GM12878 (cell line): ENCODE measurements at regions not wholly inside any gene's neighbourhood (a gene's known extent, or its start where the extent isn't known, plus 50 kb on each side); places are given as distances from the start of the nearest gene placed in this dataset.

Experiments
- ATAC-seq: fragments of 200-7000 bp; cut with Tn5 transposase; 3 replicates; pipeline ENCODE4 v1.9.1; 2020; ENCODE audit warnings: mild to moderate bottlenecking, moderate library complexity
- BruUV-seq: library from RNA; stranded (reverse); fragments of 400-500 nt; replicated peaks from 2 replicates; lab custom pipeline; 2021; lab: Mats Ljungman, UMichigan
- CTCF ChIA-PET: fragments of 300-600 bp; sonication (Branson Sonifier 250); formaldehyde crosslinking; extraction: SDS; loops from one replicate; lab custom pipeline; 2021; ENCODE audit warnings: inconsistent platforms; lab: Yijun Ruan, JAX
- POLR2A ChIA-PET: fragments of 350-600 bp; formaldehyde crosslinking; extraction: SDS; loops from one replicate; lab custom pipeline; 2021; ENCODE audit warnings: inconsistent platforms; lab: Charles Lee
- RAD21 ChIA-PET: fragments of 300-600 bp; sonication (Branson Sonifier 250); formaldehyde crosslinking; loops from one replicate; lab custom pipeline; 2023; ENCODE audit warnings: antibody characterized with exemption; ENCODE audit not compliant: unreplicated experiment; lab: Charles Lee
- SMC1A ChIA-PET: fragments of 300-600 bp; sonication (Branson Sonifier 250); formaldehyde crosslinking; loops from one replicate; lab custom pipeline; 2023; ENCODE audit not compliant: unreplicated experiment, uncharacterized antibody; lab: Charles Lee
- DNase-seq: peaks from one replicate; pipeline ENCODE4 v3.0.0-alpha.2; 2011; ENCODE audit warnings: low read depth, low spot score
- FAIRE-seq: peaks from 3 replicates; lab custom pipeline; 2011; peaks lifted over from hg19 to GRCh38; lab: Jason Lieb, UNC
- H2AFZ ChIP-seq: 2 replicates; pipeline ENCODE4 v1.6.0; 2011; ENCODE audit warnings: low read depth, low read length, control low read depth; ENCODE audit not compliant: control insufficient read depth
- H3K27ac ChIP-seq: 2 replicates; pipeline ENCODE4 v1.5.1; 2011; ENCODE audit warnings: control low read depth; ENCODE audit not compliant: control insufficient read depth, insufficient read depth
- H3K27me3 ChIP-seq, 2 experiments: replicated peaks in 1 of 2; 2 replicates each; pipeline versions ENCODE4 v1.6.0 to v1.6.1; 2011; ENCODE audit warnings: low read length in 1 of 2; ENCODE audit not compliant: control insufficient read depth in 2 of 2, insufficient read depth in 2 of 2
- H3K36me3 ChIP-seq, 2 experiments: 2 replicates each; pipeline ENCODE4 v1.5.1; 2011; ENCODE audit warnings: low read length in 1 of 2; ENCODE audit not compliant: control insufficient read depth in 2 of 2, insufficient read depth in 2 of 2
- H3K4me1 ChIP-seq: 2 replicates; pipeline ENCODE4 v1.6.1; 2011; ENCODE audit warnings: mild to moderate bottlenecking, low read length, moderate library complexity, mixed read lengths; ENCODE audit not compliant: control insufficient read depth, insufficient read depth
- H3K4me2 ChIP-seq: 2 replicates; pipeline ENCODE4 v1.6.0; 2011; ENCODE audit warnings: control low read depth; ENCODE audit not compliant: control insufficient read depth, insufficient read depth
- H3K4me3 ChIP-seq: fragments of 200-600 bp; sonication (generic); 2 replicates; pipeline ENCODE4 v1.5.1; 2016
- H3K79me2 ChIP-seq: 2 replicates; pipeline ENCODE4 v1.6.0; 2011; ENCODE audit warnings: low read length; ENCODE audit not compliant: control insufficient read depth, insufficient read depth
- H3K9ac ChIP-seq: 2 replicates; pipeline ENCODE4 v1.8.0; 2011; ENCODE audit warnings: low read length, control low read depth, mixed read lengths; ENCODE audit not compliant: control insufficient read depth, insufficient read depth
- H3K9me3 ChIP-seq: replicated peaks from 3 replicates; pipeline ENCODE4 v1.5.1; 2011; ENCODE audit warnings: mild to moderate bottlenecking, low read length; ENCODE audit not compliant: control insufficient read depth, insufficient read depth
- H4K20me1 ChIP-seq: 2 replicates; pipeline ENCODE4 v1.6.0; 2011; ENCODE audit not compliant: control insufficient read depth, insufficient read depth
- BRCA1 ChIP-seq: IDR thresholded peaks from 2 replicates; pipeline ENCODE4 v1.6.1; 2011; ENCODE audit warnings: low read depth, low read length, improper control_type of control experiment
- KDM1A ChIP-seq: fragments of 200-600 bp; sonication (generic); IDR thresholded peaks from 2 replicates; pipeline ENCODE4 v1.6.1; 2016; ENCODE audit warnings: borderline replicate concordance
- LARP7 ChIP-seq: fragments of 450-650 bp; IDR thresholded peaks from 2 replicates; pipeline ENCODE4 v1.6.1; 2017; ENCODE audit warnings: mild to moderate bottlenecking
- MEF2B ChIP-seq: fragments of 450-650 bp; IDR thresholded peaks from 2 replicates; pipeline ENCODE4 v1.6.1; 2018; ENCODE audit warnings: mild to moderate bottlenecking, moderate library complexity; ENCODE audit not compliant: partially characterized antibody, poor library complexity, severe bottlenecking
- PAX5 ChIP-seq: IDR thresholded peaks from 2 replicates; pipeline ENCODE4 v1.6.1; 2011; ENCODE audit warnings: low read depth, low read length, borderline replicate concordance
- POLR2AphosphoS2 ChIP-seq: IDR thresholded peaks from 2 replicates; pipeline ENCODE4 v1.6.1; 2011; ENCODE audit warnings: low read depth, mild to moderate bottlenecking, low read length, improper control_type of control experiment, moderate library complexity
- RAD51 ChIP-seq: fragments of 450-650 bp; IDR thresholded peaks from 2 replicates; pipeline ENCODE4 v1.6.1; 2016; ENCODE audit warnings: moderate library complexity, mild to moderate bottlenecking, inconsistent platforms
- RB1 ChIP-seq: fragments of 450-650 bp; formaldehyde crosslinking; IDR thresholded peaks from 2 replicates; pipeline ENCODE4 v1.6.1; 2017; ENCODE audit warnings: mild to moderate bottlenecking, borderline replicate concordance
- RCOR1 ChIP-seq: conservative IDR thresholded peaks from 2 replicates; pipeline ENCODE4 v1.6.1; 2012; ENCODE audit warnings: low read depth, low read length, improper control_type of control experiment
- SPI1 ChIP-seq: IDR thresholded peaks from 2 replicates; pipeline ENCODE4 v1.6.1; 2011; ENCODE audit warnings: low read depth, mild to moderate bottlenecking, low read length, moderate library complexity, borderline replicate concordance; ENCODE audit not compliant: insufficient read depth
- TARDBP ChIP-seq: IDR thresholded peaks from 2 replicates; pipeline ENCODE4 v1.6.1; 2016; ENCODE audit warnings: borderline replicate concordance
- ZNF217 ChIP-seq: fragments of 450-650 bp; IDR thresholded peaks from 2 replicates; pipeline ENCODE4 v1.6.1; 2017; ENCODE audit warnings: antibody characterized with exemption, mild to moderate bottlenecking
- WGBS: methylation state at CpG from one replicate; pipeline ENCODE4 v1.1.6; 2016; ENCODE audit warnings: low lambda C conversion rate; ENCODE audit not compliant: insufficient replicate concordance, insufficient coverage; ENCODE audit errors: missing lambda C conversion rate; 5-methylcytosine and 5-hydroxymethylcytosine counted together
- in situ Hi-C: fragments of 300-500 bp; cut with MboI; formaldehyde crosslinking; loops from 9 replicates; pipeline ENCODE4 v1.14.3; 2018; ENCODE audit warnings: mixed read lengths
- intact Hi-C: fragments of 100-400 bp; cut with micrococcal nuclease; formaldehyde crosslinking; loops from one replicate; pipeline ENCODE4 v1.14.2; 2022; ENCODE audit not compliant: unreplicated experiment
- TF ChIP-seq, protein P1 (sequence below): IDR thresholded peaks from 2 replicates; pipeline ENCODE4 v1.6.1; 2012; ENCODE audit warnings: improper control_type of control experiment, low read depth, low read length; ENCODE audit not compliant: insufficient replicate concordance
- TF ChIP-seq, protein P2 (sequence below): IDR thresholded peaks from 2 replicates; pipeline ENCODE4 v1.6.1; 2011; ENCODE audit warnings: borderline replicate concordance, low read depth, mild to moderate bottlenecking, moderate library complexity, mixed read lengths, low read length; ENCODE audit not compliant: insufficient read depth; ENCODE audit errors: extremely low read length
- TF ChIP-seq, protein P3 (sequence below): fragments of 450-650 bp; IDR thresholded peaks from 2 replicates; pipeline ENCODE4 v1.6.1; 2016; ENCODE audit warnings: mild to moderate bottlenecking
- TF ChIP-seq, protein P4 (sequence below): fragments of 450-650 bp; conservative IDR thresholded peaks from 2 replicates; pipeline ENCODE4 v1.6.1; 2017; ENCODE audit warnings: mild to moderate bottlenecking, moderate library complexity

DNA sequence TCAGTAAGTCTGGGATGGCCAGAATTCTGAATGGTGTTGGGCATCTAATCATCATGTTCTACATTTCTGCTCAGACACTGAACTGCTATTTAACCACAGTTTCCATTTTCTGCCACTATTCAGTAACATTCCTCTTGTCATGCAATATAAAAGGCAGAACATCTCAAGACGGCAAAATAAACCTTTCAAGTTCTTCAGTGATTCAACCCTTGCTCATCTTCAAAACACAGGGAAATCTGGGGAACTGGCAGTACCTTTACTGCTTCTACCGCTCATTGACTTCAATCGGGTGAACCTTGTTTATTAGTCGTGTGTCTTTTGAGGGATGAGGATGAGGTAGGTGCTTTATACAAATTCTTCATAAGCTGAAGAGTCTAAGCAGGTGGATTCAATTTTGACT is 184.7 kb upstream of the ANK3 start (continued):
- TF ChIP-seq, protein P1, sequence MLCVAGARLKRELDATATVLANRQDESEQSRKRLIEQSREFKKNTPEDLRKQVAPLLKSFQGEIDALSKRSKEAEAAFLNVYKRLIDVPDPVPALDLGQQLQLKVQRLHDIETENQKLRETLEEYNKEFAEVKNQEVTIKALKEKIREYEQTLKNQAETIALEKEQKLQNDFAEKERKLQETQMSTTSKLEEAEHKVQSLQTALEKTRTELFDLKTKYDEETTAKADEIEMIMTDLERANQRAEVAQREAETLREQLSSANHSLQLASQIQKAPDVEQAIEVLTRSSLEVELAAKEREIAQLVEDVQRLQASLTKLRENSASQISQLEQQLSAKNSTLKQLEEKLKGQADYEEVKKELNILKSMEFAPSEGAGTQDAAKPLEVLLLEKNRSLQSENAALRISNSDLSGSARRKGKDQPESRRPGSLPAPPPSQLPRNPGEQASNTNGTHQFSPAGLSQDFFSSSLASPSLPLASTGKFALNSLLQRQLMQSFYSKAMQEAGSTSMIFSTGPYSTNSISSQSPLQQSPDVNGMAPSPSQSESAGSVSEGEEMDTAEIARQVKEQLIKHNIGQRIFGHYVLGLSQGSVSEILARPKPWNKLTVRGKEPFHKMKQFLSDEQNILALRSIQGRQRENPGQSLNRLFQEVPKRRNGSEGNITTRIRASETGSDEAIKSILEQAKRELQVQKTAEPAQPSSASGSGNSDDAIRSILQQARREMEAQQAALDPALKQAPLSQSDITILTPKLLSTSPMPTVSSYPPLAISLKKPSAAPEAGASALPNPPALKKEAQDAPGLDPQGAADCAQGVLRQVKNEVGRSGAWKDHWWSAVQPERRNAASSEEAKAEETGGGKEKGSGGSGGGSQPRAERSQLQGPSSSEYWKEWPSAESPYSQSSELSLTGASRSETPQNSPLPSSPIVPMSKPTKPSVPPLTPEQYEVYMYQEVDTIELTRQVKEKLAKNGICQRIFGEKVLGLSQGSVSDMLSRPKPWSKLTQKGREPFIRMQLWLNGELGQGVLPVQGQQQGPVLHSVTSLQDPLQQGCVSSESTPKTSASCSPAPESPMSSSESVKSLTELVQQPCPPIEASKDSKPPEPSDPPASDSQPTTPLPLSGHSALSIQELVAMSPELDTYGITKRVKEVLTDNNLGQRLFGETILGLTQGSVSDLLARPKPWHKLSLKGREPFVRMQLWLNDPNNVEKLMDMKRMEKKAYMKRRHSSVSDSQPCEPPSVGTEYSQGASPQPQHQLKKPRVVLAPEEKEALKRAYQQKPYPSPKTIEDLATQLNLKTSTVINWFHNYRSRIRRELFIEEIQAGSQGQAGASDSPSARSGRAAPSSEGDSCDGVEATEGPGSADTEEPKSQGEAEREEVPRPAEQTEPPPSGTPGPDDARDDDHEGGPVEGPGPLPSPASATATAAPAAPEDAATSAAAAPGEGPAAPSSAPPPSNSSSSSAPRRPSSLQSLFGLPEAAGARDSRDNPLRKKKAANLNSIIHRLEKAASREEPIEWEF, result no peak
- no peak for TF ChIP-seq TARDBP
- TF ChIP-seq SPI1, result no peak
- TF ChIP-seq, protein P2, sequence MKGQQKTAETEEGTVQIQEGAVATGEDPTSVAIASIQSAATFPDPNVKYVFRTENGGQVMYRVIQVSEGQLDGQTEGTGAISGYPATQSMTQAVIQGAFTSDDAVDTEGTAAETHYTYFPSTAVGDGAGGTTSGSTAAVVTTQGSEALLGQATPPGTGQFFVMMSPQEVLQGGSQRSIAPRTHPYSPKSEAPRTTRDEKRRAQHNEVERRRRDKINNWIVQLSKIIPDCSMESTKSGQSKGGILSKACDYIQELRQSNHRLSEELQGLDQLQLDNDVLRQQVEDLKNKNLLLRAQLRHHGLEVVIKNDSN, result no peak
- no peak for TF ChIP-seq RB1

DNA sequence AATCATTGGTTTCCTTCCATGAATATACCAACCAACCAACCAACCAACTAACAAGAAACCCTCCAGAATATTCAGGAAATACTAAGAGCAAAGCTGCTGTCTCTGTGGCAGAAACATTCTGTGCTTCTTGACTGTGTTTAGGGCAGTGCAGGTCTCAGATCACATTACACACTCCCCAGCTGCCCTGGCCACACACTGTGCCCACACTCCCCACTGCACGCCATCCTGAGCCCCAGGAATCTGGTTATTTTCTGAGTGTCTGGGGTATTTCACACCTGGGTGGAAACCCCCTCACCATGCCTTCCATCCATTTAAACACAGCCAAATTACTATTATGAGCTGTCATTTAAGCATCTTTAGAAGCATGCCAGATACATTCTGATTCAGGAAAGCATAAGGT is 183.7 kb upstream of the ANK3 start:
- H4K20me1 ChIP-seq, result no peaks in the 10 kb centered on the region
- intact Hi-C loops, result no loop called here
- H3K9ac ChIP-seq, result no peak overlapping the region
- no peak overlapping the region for H2AFZ ChIP-seq
- H3K4me1 ChIP-seq, result no peaks in the 10 kb centered on the region
- no peak overlapping the region for H3K4me3 ChIP-seq
- RAD21 ChIA-PET, result no interaction called here
- FAIRE-seq (no peak), ATAC-seq (peak; percentile 66), DNase-seq (no peak)
- 0% methylated on average over 1 of the region's 1 CpG for WGBS
- H3K27me3 ChIP-seq, result no peaks in the 10 kb centered on the region
- POLR2A ChIA-PET, result no interaction called here
- SMC1A ChIA-PET, result no interaction called here
- CTCF ChIA-PET, result no interaction called here
- H3K36me3 ChIP-seq, result no peaks in the 10 kb centered on the region
- no peaks in the 10 kb centered on the region for H3K9me3 ChIP-seq
- in situ Hi-C loops, result no loop called here
- BruUV-seq, result no TSS peak
- no peak overlapping the region for H3K4me2 ChIP-seq
- no peaks in the 10 kb centered on the region for H3K79me2 ChIP-seq
- no peak overlapping the region for H3K27ac ChIP-seq
- TF ChIP-seq ZNF217 (no peak), POLR2AphosphoS2 (no peak), RAD51 (no peak), MEF2B (no peak), KDM1A (no peak), PAX5 (no peak), BRCA1 (no peak), RCOR1 (no peak), LARP7 (no peak)
- TF ChIP-seq, protein P3, sequence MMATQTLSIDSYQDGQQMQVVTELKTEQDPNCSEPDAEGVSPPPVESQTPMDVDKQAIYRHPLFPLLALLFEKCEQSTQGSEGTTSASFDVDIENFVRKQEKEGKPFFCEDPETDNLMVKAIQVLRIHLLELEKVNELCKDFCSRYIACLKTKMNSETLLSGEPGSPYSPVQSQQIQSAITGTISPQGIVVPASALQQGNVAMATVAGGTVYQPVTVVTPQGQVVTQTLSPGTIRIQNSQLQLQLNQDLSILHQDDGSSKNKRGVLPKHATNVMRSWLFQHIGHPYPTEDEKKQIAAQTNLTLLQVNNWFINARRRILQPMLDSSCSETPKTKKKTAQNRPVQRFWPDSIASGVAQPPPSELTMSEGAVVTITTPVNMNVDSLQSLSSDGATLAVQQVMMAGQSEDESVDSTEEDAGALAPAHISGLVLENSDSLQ, result no peak
- TF ChIP-seq, protein P4, sequence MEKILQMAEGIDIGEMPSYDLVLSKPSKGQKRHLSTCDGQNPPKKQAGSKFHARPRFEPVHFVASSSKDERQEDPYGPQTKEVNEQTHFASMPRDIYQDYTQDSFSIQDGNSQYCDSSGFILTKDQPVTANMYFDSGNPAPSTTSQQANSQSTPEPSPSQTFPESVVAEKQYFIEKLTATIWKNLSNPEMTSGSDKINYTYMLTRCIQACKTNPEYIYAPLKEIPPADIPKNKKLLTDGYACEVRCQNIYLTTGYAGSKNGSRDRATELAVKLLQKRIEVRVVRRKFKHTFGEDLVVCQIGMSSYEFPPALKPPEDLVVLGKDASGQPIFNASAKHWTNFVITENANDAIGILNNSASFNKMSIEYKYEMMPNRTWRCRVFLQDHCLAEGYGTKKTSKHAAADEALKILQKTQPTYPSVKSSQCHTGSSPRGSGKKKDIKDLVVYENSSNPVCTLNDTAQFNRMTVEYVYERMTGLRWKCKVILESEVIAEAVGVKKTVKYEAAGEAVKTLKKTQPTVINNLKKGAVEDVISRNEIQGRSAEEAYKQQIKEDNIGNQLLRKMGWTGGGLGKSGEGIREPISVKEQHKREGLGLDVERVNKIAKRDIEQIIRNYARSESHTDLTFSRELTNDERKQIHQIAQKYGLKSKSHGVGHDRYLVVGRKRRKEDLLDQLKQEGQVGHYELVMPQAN, result no peak
